B cell (primary cell): ENCODE measurements at regions not wholly inside any gene's neighbourhood (a gene's known extent, or its start where the extent isn't known, plus 50 kb on each side); places are given as distances from the start of the nearest gene placed in this dataset.

Experiments used
- ATAC-seq: fragments of 200-7000 bp; cut with Tn5 transposase; one replicate; pipeline ENCODE4 v1.10.0; 2021; ENCODE audit warnings: low read depth, mild to moderate bottlenecking, moderate number of reproducible peaks, moderate library complexity
- CTCF ChIA-PET: fragments of 350-600 bp; sonication (Branson Sonifier 250); formaldehyde crosslinking; loops from one replicate; lab custom pipeline; 2021; ENCODE audit warnings: antibody characterized with exemption, inconsistent platforms; lab: Charles Lee
- POLR2A ChIA-PET: fragments of 350-600 bp; sonication (Branson Sonifier 250); formaldehyde crosslinking; loops from one replicate; lab custom pipeline; 2021; ENCODE audit warnings: antibody characterized with exemption; lab: Charles Lee
- DNase-seq: peaks from one replicate; pipeline ENCODE4 v3.0.0; 2013
- H2AFZ ChIP-seq: 2 replicates; pipeline ENCODE4 v1.6.1; 2012; ENCODE audit warnings: mild to moderate bottlenecking, low read depth, low read length; ENCODE audit not compliant: insufficient read depth, poor library complexity, severe bottlenecking
- H3K27ac ChIP-seq, 2 donors: 1 replicate in 1 of 2; 2 replicates in 1 of 2; pipeline ENCODE4 v1.5.1; 2012 to 2013; ENCODE audit warnings: low read length in 2 of 2, mild to moderate bottlenecking in 2 of 2, moderate library complexity in 1 of 2
- H3K27me3 ChIP-seq, 4 experiments: fragments of 200-600 bp in 1 of 4; sonication (generic) in 1 of 4; replicated peaks in 1 of 4; 1 replicate in 2 of 4; 2 replicates in 2 of 4; pipeline versions ENCODE4 v1.6.1 to v1.7.0; 2013 to 2016; ENCODE audit warnings: low read length in 3 of 4, mild to moderate bottlenecking in 2 of 4, mixed read lengths in 1 of 4, moderate library complexity in 1 of 4; ENCODE audit not compliant: insufficient read depth in 4 of 4, control insufficient read depth in 3 of 4; ENCODE audit errors: control extremely low read depth in 1 of 4
- H3K36me3 ChIP-seq, 2 experiments: replicated peaks in 1 of 2; 1 replicate in 1 of 2; 2 replicates in 1 of 2; pipeline versions ENCODE4 v1.6.1 to v1.7.1; 2013; ENCODE audit warnings: low read length in 1 of 2; ENCODE audit not compliant: insufficient read depth in 2 of 2, control insufficient read depth in 1 of 2; ENCODE audit errors: control extremely low read depth in 1 of 2, extremely low read depth in 1 of 2
- H3K4me1 ChIP-seq, 2 donors: fragments of 200-600 bp in 1 of 2; sonication (generic) in 1 of 2; 1 replicate in 1 of 2; 2 replicates in 1 of 2; pipeline versions ENCODE4 v1.5.1 to v1.6.1; 2013 to 2017; ENCODE audit warnings: low read length in 2 of 2; ENCODE audit not compliant: control insufficient read depth in 2 of 2, insufficient read depth in 2 of 2
- H3K4me2 ChIP-seq: replicated peaks from 2 replicates; pipeline ENCODE3; 2012; ENCODE audit warnings: mild to moderate bottlenecking, low read depth, low read length; ENCODE audit not compliant: poor library complexity, severe bottlenecking
- H3K4me3 ChIP-seq, 5 experiments: fragments of 200-600 bp in 1 of 5; sonication (generic) in 1 of 5; 1 replicate in 3 of 5; 2 replicates in 2 of 5; pipeline versions ENCODE4 v1.5.1 to v1.7.0; 2011 to 2016; ENCODE audit warnings: low read length in 4 of 5, mild to moderate bottlenecking in 4 of 5, low read depth in 2 of 5, control low read depth in 1 of 5, moderate library complexity in 1 of 5; ENCODE audit not compliant: insufficient read depth in 1 of 5; ENCODE audit errors: control extremely low read depth in 1 of 5, extremely low read depth in 1 of 5
- H3K79me2 ChIP-seq: fragments of 200-600 bp; sonication (generic); one replicate; pipeline ENCODE4 v1.6.0; 2016; ENCODE audit warnings: low read length; ENCODE audit not compliant: control insufficient read depth, insufficient read depth
- H3K9ac ChIP-seq: fragments of 200-600 bp; sonication (generic); 2 replicates; pipeline ENCODE4 v1.6.1; 2017; ENCODE audit warnings: mild to moderate bottlenecking, low read length, moderate library complexity
- H3K9me3 ChIP-seq, 3 donors: one replicate each; pipeline versions ENCODE4 v1.6.1 to v1.7.1; 2013; ENCODE audit warnings: low read length in 2 of 3; ENCODE audit not compliant: control insufficient read depth in 2 of 3, insufficient read depth in 1 of 3; ENCODE audit errors: control extremely low read depth in 1 of 3
- H4K20me1 ChIP-seq: 2 replicates; pipeline ENCODE4 v1.6.0; 2012; ENCODE audit warnings: mild to moderate bottlenecking, low read length; ENCODE audit not compliant: insufficient read depth, control insufficient read depth, poor library complexity, severe bottlenecking
- H3K27ac Mint-ChIP-seq: one replicate; pipeline ENCODE4 v1.8.0; 2021; ENCODE audit warnings: mixed read lengths
- H3K27me3 Mint-ChIP-seq: one replicate; pipeline ENCODE4 v1.8.0; 2021; ENCODE audit warnings: mixed read lengths
- H3K4me1 Mint-ChIP-seq: one replicate; pipeline ENCODE4 v1.8.0; 2021; ENCODE audit warnings: mixed read lengths
- H3K4me3 Mint-ChIP-seq: one replicate; pipeline ENCODE4 v1.8.0; 2021; ENCODE audit warnings: mixed read lengths
- H3K9me3 Mint-ChIP-seq: one replicate; pipeline ENCODE4 v1.8.0; 2022; ENCODE audit warnings: mixed read lengths; ENCODE audit not compliant: insufficient read depth
- EZH2 ChIP-seq: IDR thresholded peaks from 2 replicates; pipeline ENCODE4 v1.6.1; 2012; ENCODE audit warnings: borderline replicate concordance, low read depth, mild to moderate bottlenecking, moderate library complexity, low read length; ENCODE audit not compliant: insufficient read depth, poor library complexity, severe bottlenecking
- WGBS: methylation state at CpG from one replicate; pipeline ENCODE4 v1.1.5; 2013; ENCODE audit warnings: missing lambda C conversion rate; ENCODE audit not compliant: insufficient coverage; 5-methylcytosine and 5-hydroxymethylcytosine counted together
- intact Hi-C: fragments of 100-400 bp; cut with micrococcal nuclease; formaldehyde crosslinking; loops from one replicate; pipeline ENCODE4 v1.10.0; 2022
- TF ChIP-seq, protein P1 (sequence below): fragments of 200-600 bp; IDR thresholded peaks from one replicate; pipeline ENCODE4 v1.8.0; 2022; ENCODE audit warnings: antibody characterized with exemption, mild to moderate bottlenecking

GRCh38 chr18:22064581-22064980, 104.8 kb upstream of the GATA6 start:
- H3K27me3 Mint-ChIP-seq, result no peaks in the 10 kb centered on the region
- Histone ChIP-seq H3K4me1 (no peaks in the 10 kb centered on the region), H3K4me2 (no peak overlapping the region), H2AFZ (no peak overlapping the region), H3K27me3 (peaks cover 0 to 2% (median 0%) of the 10 kb centered on the region in 4 experiments), H3K27ac (no peak overlapping the region), H3K79me2 (no peaks in the 10 kb centered on the region), H3K4me3 (no peak overlapping the region), H3K9ac (no peak overlapping the region), H3K36me3 (no peaks in the 10 kb centered on the region), H3K9me3 (peaks cover 0 to 2% (median 0%) of the 10 kb centered on the region in 3 donors), H4K20me1 (no peaks in the 10 kb centered on the region)
- no peak for TF ChIP-seq EZH2
- TF ChIP-seq, protein P1, sequence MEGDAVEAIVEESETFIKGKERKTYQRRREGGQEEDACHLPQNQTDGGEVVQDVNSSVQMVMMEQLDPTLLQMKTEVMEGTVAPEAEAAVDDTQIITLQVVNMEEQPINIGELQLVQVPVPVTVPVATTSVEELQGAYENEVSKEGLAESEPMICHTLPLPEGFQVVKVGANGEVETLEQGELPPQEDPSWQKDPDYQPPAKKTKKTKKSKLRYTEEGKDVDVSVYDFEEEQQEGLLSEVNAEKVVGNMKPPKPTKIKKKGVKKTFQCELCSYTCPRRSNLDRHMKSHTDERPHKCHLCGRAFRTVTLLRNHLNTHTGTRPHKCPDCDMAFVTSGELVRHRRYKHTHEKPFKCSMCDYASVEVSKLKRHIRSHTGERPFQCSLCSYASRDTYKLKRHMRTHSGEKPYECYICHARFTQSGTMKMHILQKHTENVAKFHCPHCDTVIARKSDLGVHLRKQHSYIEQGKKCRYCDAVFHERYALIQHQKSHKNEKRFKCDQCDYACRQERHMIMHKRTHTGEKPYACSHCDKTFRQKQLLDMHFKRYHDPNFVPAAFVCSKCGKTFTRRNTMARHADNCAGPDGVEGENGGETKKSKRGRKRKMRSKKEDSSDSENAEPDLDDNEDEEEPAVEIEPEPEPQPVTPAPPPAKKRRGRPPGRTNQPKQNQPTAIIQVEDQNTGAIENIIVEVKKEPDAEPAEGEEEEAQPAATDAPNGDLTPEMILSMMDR, result no peak
- intact Hi-C loops, result no loop called here
- ATAC-seq (no peak), DNase-seq (no peak)
- ChIA-PET POLR2A (no interaction called here), CTCF (interaction anchor here (0.9 kb wide), 1 partner anchor 9 kb away, joined by 3 read pairs; no protein-coding TSS in a partner anchor)
- no peak overlapping the region for H3K27ac Mint-ChIP-seq
- H3K9me3 Mint-ChIP-seq, result no peaks in the 10 kb centered on the region
- H3K4me1 Mint-ChIP-seq, result no peaks in the 10 kb centered on the region
- 62% methylated on average over 3 of the region's 7 CpGs for WGBS
- no peak overlapping the region for H3K4me3 Mint-ChIP-seq

GRCh38 chr18:22065311-22065710, 104.1 kb upstream of the GATA6 start:
- no peak overlapping the region for H3K4me3 Mint-ChIP-seq
- intact Hi-C loops, result no loop called here
- no peaks in the 10 kb centered on the region for H3K79me2 ChIP-seq
- ATAC-seq, result no peak
- ChIA-PET CTCF (interaction anchor here (0.9 kb wide), 1 partner anchor 10 kb away, joined by 3 read pairs; no protein-coding TSS in a partner anchor), POLR2A (no interaction called here)
- peaks cover 0 to 2% (median 0%) of the 10 kb centered on the region in 3 donors for H3K9me3 ChIP-seq
- no peak overlapping the region for H3K27ac Mint-ChIP-seq
- H3K27ac ChIP-seq, result no peak overlapping the region
- no peak for DNase-seq
- TF ChIP-seq EZH2, result no peak
- TF ChIP-seq, protein P1, result no peak
- H3K4me2 ChIP-seq, result no peak overlapping the region
- no peaks in the 10 kb centered on the region for H3K4me1 Mint-ChIP-seq
- no peaks in the 10 kb centered on the region for H3K36me3 ChIP-seq
- H3K4me3 ChIP-seq, result no peak overlapping the region
- 88% methylated on average over 4 of the region's 5 CpGs for WGBS
- no peaks in the 10 kb centered on the region for H3K4me1 ChIP-seq
- H3K9me3 Mint-ChIP-seq, result no peaks in the 10 kb centered on the region
- H3K27me3 Mint-ChIP-seq, result no peaks in the 10 kb centered on the region
- peaks cover 0 to 2% (median 0%) of the 10 kb centered on the region in 4 experiments for H3K27me3 ChIP-seq
- H4K20me1 ChIP-seq, result no peaks in the 10 kb centered on the region
- no peak overlapping the region for H2AFZ ChIP-seq
- no peak overlapping the region for H3K9ac ChIP-seq
